ENCODE measurements at regions not wholly inside any gene's neighbourhood (a gene's known extent, or its start where the extent isn't known, plus 50 kb on each side); places are given as distances from the start of the nearest gene placed in this dataset.

DNA sequence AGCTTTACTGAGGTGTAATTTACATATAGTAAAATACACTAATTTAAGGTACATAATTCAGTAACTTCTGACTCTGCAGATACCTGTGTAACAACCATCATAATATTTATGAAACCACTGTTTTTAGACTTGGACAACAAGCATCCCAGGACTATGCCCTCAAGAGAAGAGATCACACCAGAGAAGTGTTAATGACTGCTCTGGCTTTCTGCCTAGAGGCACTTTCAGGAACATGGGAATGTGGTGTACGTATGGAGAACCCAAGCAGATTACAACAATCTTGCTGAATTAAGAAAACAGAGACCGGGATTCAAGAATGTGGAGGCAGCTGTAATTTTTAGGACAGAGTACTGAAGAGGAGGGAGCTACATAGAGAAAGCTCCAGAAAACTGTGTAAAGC lies 475.2 kb downstream of the LPIN1 start:
- no peak for DNase-seq

DNA sequence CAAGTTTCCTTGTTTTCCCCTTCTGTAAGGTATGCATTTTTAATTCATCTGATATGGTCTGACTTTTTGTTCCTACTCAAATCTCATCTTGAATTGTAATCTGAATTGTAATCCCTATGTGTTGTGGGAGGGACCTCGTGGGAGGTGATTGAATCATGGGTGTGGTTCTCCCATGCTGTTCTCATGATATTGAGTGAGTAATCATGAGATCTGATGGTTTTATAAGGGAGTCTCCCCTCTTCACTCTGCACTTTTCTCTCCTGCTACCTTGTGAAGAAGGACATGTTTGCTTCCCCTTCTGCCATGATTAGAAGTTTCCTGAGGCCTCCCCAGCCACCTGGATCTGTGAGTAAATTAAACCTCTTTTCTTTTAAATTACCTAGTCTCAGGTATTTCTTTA lies 476.1 kb downstream of the LPIN1 start:
- no peak for DNase-seq

DNA sequence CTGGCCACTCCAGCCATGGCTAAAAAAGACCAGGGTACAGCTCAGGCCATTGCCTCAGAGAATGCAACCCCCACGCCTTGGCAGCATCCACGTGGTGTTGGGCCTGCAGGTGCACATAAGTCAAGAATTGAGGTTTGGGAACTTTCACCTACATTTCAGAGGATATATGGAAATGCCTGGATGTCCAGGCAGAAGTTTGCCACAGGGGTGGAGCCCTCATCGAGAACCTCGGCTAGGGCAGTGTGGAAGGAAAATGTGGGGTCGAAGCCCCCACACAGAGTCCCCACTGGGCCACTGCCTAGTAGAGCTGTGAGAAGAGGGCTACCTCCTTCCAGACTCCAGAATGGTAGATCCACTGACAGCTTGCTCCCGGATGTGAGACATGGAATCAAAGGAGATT lies 477.3 kb downstream of the LPIN1 start:
- DNase-seq: no peak

DNA sequence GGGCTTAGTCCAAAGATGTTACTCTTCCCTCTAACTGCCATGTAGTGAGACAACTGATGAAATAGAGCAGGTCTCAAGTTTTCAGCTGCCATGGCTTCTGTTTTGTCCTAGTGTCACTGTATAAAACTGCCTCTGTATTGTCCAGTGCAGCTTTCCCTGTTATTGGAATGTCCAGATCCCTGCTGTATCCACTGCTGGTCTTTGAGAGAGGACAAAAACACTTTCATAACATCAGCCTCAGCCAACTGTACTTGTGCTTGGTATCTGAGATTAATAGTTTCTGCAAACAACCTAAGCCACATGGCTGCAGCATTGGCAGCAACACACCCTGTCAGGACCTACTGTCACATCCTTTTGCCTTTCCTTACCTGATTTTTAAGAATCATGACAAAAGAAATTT lies 480.2 kb downstream of the LPIN1 start:
- no peak for DNase-seq

DNA sequence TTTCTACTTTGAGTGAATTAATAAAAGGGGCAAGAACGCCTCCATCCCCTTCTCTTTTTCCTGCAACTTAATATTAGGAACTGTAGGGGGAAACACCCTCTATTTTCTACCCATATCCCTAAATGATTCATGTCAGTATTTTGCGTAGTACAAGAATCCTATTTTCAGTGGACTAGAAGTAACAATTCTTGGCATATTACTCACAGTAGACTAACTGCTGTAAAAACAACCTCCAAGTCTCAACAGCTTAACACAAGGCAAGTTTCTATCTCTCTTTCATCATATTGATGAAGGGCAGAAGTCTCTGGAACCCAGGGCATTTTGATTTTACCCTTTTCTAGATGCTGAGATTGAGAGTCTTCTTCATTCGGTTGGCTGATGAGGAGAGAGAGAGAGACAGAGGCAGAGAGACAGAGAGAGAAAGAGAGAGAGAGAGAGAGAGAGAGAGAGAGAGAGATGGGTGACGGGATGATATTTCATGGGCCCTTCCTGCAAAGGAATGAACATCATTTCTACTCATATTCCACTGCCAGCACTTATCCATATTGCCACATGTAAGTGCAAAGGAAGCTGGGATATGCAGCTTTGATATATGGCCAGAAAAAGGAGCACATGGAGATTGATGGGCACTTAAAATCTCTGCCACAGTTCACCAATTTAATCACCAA lies 481.6 kb downstream of the LPIN1 start:
- no peak for DNase-seq

DNA sequence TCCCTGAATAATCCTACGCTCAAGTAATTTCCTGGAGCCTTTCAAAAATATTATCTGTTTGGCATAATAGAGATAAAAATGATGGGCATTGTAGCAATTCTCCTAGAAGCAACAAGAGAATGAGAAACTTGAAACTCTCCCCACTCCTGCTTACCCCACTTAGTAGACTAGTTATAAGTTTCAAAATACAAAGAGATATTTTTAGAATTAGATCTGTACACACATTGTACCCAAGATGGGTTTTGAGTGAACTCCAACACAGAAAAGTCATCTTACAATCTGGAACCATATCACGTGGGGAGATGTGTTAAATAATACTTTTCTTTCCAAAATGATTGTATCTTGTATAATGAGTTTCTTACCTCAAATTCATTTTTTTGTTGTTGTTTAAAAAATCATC lies 484.9 kb downstream of the LPIN1 start:
- DNase-seq: no peak

DNA sequence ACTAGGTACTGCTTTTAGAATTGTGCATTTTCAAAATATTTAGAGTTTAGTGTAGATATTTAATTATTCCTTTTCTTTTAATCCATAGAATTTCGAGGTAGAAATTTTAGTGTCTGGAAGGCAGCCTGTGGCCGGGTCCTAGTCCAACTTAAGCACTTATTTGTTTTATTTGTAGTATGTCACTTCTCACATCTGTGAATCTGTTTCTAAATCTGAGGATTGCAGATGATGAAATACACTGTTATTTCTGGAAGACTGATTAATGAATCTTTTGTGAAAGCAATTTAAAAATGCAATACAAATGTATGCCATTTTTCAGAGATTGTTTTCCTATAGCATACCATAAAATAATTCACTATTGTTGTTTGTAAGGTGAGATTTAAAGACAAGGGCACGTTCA lies 483.9 kb upstream of the TRIB2 start:
- DNase-seq: no peak

DNA sequence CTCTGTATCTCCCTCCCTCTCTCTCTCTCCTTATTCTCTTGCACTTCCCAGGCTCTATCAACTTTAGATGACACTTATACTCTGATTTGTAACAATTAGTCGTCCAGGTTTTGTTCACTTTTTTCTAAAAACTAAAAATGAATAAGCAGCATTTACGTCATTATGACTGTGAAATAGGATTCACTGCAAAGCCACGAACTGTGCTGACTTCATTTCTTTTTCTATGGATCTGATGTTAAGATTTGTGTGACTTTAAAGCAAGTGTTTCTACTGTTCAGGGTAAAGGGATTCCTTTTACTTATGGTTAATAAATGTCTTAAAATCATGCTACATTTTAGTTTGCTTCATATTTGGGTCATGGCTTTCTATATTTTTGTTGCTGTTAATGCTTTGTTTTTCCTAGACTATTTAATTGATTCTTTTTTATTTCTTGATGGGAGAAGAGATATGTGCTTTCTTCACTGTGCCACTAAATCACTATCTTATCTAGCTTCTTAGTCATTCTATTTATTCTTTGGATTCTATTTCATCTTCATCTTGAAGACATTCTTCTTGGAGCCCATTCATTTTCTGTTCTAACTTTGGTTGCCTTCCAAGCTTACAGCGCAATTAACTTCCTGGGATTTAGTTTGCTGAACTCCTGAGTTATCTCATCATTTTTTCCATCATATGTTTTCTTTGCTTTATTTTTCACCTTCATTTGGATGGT lies 480.4 kb upstream of the TRIB2 start:
- DNase-seq: no peak

DNA sequence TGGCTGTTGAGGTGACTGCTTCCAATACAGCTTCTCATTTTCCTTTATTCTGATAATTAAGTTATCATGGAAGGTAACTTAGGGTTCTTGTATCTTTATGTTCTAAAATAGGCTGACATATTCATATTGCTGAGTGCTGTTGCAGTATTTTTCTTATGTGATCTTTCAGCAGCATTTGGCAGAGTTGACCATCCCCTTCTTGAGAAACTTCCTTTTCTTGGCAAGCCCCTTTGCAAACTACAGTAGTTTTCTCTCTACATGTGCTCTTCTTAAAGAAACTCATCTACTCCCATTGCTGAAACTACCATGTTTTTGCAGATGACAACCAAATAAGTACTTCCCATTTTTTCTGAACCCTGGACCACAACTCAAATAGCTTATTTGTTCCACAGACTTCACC lies 476.5 kb upstream of the TRIB2 start:
- no peak for DNase-seq

DNA sequence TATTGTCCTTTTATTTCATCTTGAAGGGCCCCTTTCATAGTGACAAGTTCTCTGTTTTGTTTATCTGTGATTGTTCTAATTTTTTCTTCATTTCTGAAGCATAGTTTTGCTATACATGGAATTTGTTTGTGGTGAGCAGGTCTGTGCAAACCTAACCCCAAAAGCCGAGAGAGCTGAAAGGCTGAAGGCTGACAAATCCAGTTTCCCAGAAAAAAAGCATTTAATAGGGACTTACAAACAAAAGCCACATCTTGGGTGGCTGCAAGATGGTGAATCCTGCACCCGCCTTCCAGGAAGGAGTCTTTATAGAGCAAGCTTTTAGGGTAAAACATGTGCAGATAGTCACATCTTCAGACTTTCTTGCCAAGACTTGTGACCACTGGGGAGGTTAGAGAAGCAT lies 473.4 kb upstream of the TRIB2 start:
- DNase-seq: no peak

DNA sequence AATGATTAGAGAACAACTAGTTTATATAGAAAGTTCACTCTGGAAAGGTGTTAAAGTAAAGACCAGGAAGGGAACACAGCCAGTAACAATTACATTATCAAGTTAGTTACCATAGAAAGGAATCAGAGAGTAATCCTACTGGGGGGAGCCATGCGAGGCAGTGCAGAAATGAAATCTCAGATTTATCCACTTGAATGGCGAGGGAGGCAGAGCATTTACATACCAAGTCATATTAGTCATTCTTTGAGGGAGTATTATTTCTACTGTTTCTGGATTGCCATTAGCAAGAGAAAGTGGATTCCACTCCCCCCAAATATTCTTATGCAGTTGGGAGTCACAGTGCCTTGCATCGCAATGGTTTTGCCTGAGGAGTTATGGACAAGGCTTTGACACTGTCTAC lies 472.7 kb upstream of the TRIB2 start:
- no peak for DNase-seq

DNA sequence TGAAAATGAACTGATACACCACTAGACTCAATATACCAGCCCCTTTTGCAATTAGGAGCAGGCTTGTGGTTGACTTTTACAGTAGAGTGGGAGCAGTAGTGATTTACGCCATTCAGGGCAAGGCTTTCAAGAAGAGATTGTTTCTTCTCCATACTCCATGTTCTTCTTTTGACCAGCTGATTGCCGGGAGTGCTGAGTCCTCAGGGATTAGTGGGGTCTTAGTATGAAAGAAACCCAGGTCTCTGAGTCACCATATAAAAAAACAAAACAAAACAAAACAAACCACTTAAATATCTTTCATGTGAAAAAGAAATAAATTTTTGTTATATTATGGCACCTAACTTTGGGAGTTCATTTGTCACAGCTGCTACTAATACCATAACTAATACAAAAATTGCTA lies 465.6 kb upstream of the TRIB2 start:
- DNase-seq: no peak

DNA sequence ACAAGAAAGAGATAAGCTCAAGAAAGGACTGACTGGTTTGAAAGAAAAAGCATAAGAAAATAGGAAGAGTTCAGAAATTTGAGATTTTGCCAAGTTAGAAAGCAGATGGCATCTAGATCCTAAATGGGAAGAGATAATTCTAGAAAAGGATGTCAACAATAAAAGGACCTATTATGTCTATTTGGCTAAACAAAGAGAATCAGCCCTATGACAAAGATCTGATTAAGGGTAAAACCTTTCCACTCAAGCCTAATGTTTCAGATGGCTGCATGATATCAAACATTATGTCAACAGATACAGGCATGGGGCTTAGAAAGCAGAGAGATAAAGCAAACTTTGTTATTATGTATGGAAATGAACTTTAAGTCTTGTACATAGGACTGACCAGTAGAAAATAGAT lies 465.0 kb upstream of the TRIB2 start:
- DNase-seq: no peak

DNA sequence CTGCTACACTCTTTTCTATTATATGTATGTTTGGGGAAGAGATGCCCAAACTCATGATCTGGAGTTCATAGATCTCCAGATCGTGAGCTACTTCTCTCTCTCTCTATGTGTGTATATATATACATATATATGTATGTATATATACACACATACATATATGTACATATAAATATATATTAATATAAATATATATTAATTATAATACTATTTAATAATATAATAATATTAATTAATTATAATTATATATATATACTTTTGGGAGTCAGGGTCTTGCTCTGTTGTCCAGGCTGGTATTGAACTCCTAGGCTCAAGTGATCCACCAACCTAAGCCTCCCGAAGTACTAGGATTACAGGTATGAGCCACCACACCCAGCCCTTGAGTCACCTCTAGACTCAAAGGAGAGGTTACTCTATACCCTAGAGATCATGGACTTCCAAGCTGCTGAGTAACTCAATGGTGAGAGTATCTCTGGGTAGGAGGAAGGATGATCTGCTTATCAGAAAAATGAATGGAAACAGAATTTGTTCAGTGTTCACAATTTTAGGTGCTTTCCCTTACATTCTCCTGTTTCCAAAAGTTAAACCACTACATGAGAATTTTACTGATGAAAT lies 463.5 kb upstream of the TRIB2 start:
- DNase-seq: no peak

DNA sequence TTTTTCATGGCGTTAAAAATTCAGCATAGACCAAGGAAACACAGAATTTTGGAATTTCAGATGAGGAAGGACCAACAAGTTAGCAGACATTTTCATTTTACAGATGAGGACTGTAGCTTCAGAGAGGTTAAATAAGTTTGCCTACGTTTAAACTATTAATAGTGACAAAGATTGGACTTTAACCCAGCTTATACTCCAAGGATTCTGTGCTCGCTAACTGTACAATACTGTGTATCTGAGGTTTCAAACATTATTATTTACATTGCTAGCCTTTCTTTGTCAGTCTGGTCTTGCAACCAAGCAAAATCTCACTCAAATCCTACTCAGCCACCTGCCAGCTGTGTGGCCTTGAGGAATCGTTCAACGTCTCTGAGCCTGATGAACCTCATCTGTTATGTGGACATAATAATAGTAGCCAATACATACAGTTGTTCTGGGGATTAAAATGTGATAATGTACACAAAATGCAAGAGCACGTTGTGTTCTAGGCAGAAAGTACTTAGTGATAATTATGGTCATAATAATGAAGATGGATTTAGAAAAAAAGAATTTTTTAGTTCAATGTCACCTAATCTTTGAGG lies 462.4 kb upstream of the TRIB2 start:
- DNase-seq: no peak

DNA sequence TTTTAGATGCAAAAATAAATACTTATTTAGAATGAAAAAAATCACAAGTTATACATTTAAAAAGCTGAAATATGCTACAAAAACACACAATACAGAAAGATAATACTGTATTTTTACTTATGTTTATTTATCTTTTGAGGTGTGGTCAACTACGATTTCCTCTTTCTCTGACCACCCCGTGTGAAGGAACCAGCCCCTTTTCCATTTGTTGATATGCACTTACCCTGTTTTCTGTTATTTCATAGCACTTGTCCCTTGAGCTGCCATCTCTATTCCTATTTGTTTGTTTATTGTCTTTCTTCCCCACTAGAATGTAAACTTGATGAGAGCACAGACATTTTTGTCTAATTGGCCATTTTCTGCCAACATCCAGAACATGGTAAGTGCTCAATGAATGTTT lies 460.5 kb upstream of the TRIB2 start:
- no peak for DNase-seq

DNA sequence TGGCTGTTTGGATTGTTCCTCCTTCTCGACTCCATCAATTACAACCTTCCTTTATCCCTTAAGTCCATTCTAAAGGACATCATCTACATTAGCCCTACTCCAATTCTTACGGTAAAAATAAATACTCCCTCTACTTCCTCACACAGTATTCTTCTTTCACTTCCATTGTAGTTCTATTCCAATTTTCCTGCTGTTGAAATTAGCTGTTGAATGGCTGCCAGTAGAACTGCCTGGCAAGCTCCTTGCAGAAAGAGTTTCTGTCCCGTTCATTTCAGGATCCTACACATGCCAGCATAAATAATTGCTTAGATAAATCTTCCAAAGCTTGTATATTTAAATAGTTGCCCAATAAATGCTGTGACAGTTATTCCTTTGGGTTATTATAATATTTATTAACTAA lies 459.3 kb upstream of the TRIB2 start:
- DNase-seq: no peak

DNA sequence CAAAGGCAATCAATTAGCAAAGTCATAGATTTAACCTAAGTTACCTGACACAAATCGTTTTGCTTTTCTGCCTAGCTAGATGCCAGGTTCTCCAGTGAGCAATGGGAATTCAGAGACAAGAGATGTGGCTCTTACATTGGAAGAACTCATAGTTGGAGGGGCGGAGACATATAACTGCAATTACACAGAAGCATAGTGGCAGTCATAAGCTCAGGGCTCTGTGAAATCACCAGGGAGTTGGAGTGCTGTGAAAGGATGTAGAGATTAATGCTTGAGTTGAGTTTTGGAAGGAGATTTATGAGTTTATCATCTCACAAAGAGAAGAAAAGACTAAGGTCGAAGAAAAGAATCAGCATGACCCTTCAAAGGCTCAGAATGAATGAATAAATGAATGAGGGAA lies 457.2 kb upstream of the TRIB2 start:
- peak; percentile 4 for DNase-seq

DNA sequence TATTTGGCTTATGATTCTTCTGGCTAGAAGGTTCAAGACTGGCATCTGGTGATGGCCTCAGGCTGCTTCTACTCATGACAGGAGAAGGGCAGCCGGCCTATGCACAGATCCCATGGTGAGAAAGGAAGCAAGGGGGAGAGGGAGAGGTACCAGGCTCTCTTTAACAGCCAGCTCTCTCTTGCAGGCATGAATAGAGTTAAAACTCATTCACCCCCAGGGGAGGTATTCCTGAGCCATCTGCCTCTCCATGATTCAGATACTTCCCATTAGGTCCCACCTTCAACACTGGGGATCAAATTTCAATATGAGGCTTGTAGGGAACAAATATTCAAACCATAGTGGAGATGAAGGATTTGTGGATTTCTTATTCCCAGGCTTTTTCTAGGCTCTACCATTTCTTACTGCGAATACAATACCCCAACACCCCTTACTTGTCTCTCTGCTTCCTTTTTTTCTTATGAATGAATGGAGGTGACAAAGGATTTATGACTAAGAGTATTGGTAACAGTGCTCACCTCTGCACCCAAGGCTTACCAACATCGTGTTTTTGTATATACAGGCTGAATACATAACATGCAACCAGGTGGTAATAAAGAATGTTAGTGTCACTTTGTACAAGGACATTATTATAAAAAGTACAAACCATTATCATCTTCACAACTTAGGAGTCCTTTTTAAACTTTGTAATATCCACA lies 454.6 kb upstream of the TRIB2 start:
- peak; percentile 83 for DNase-seq

DNA sequence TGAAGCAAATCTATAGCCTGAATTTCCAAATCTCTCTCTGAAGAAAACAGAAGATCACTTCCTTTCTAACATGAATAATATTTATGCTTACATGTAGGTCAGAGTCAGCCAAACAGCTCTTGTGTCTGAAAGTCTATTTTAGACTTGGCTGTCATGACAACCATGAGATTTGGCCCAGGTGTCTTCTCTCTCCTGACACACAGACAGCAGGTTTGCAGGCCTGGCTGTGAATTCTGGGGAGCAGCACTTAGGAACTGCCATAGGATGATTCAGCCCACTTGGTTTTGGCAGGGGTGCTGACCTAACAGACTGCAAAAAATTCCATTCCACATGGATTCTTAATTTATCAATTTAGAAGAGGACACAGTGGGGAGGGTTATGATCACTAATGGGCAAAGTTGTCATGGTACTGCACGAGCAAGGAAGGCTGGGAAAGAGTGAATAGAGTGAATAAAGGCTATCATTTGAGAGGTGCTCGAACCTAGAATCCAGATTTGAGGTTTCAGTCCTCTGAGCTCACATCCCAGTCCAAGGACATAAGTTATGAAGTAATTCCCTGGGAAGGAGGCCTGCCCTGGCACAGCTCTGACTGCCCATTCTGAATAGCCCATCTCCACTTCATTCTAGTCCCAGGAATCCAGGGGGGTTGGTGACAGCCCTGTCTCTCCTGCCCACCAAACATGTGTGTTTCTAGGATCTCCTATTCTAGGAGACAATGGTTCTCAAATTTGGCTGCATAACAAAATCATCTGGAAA lies 453.9 kb upstream of the TRIB2 start:
- DNase-seq: peak; percentile 46

DNA sequence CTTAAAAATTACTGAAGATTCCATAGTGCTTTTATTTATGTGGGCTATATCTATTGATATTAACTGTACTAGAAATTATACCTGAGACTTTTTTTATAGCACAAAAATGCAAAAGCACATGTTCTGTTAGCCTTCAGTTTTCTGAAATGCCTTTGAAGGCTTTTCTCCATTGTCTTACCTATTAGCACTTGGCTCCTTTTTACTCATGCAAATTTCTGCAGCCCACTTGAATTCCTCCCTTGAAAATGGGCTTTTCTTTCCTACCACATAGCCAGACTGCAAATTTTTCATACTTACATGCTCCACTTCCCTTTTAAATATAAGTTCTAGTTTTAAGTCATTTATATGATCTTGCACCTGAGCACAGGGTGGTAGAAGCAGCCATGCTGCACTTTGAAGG lies 453.0 kb upstream of the TRIB2 start:
- DNase-seq: no peak

DNA sequence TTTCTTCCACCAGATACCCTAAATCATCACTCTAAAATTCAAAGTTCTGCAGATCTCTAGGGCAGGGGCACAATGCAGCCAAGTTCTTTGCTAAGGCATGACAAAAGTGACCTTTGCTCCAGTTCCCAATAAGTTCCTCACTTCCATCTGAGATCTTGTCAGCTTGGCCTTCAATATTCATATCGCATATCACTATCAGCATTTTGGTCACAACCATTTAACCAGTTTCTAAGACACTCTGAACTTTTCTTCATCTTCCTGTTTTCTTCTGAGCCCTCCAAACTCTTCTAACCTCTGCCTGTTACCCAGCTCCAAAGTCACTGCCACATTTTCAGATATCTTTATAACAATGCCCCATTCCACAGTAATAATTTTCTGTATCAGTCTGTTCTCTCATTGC lies 452.6 kb upstream of the TRIB2 start:
- no peak for DNase-seq

DNA sequence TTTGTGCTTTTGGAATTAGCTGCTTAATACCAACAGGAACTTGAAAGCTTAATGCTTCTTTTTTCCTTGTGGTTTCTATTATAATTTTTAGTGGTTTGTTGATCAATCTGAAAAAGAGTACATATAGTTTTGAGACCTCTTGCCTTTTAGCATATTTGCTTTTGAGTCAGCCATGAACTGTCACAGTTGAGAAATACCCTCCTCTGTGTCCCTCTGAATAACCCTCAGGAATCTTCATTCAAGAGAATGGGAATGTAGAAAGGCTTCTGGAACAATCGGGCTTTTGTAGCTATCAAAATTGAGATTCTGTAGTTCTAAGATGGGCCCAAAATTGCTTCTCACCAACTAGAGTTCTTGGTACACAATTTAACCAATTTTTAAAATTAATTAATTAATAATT lies 451.1 kb upstream of the TRIB2 start:
- no peak for DNase-seq
